ENCODE measurements at regions not wholly inside any gene's neighbourhood (a gene's known extent, or its start where the extent isn't known, plus 50 kb on each side); places are given as distances from the start of the nearest gene placed in this dataset.

GRCh38 chr6:2562721-2563451 is 187.8 kb downstream of the MYLK4 start:
- DNase-seq, result no peak

GRCh38 chr6:2560917-2561698 is 189.6 kb downstream of the MYLK4 start:
- no peak for DNase-seq

- no peak for DNase-seq
These were observed 190.4 kb downstream of the MYLK4 start for GRCh38 chr6:2560140-2560818.

- no peak for DNase-seq
These were observed 191.6 kb downstream of the MYLK4 start for GRCh38 chr6:2558861-2559801.

GRCh38 chr6:2558098-2558680 is 192.5 kb downstream of the MYLK4 start:
- no peak for DNase-seq

- DNase-seq, result no peak
These were observed 193.5 kb downstream of the MYLK4 start for GRCh38 chr6:2557181-2557720.

GRCh38 chr6:2556761-2557160 is 194.0 kb downstream of the MYLK4 start:
- DNase-seq, result no peak

- DNase-seq, result no peak
These were observed 196.0 kb downstream of the MYLK4 start for GRCh38 chr6:2554651-2555260.

GRCh38 chr6:2552526-2553154 is 198.1 kb downstream of the MYLK4 start:
- no peak for DNase-seq

GRCh38 chr6:2551705-2552104 is 199.0 kb downstream of the MYLK4 start:
- no peak for DNase-seq

- no peak for DNase-seq
These were observed 200.5 kb downstream of the MYLK4 start for GRCh38 chr6:2550247-2550646.

- DNase-seq, result no peak
These were observed 200.9 kb downstream of the MYLK4 start for GRCh38 chr6:2549834-2550233.

- no peak for DNase-seq
These were observed 203.4 kb downstream of the MYLK4 start for GRCh38 chr6:2547355-2547754.

- DNase-seq, result no peak
These were observed 203.8 kb downstream of the MYLK4 start for GRCh38 chr6:2546901-2547300.

- no peak for DNase-seq
These were observed 205.2 kb downstream of the MYLK4 start for GRCh38 chr6:2545383-2546038.

- DNase-seq, result no peak
These were observed 207.4 kb downstream of the MYLK4 start for GRCh38 chr6:2543321-2543720.

- DNase-seq, result no peak
These were observed 207.9 kb downstream of the MYLK4 start for GRCh38 chr6:2542858-2543218.

- no peak for DNase-seq
These were observed 208.4 kb downstream of the MYLK4 start for GRCh38 chr6:2542101-2542857.

GRCh38 chr6:2536451-2536850 is 214.3 kb downstream of the MYLK4 start:
- no peak for DNase-seq

- DNase-seq, result no peak
These were observed 215.2 kb downstream of the MYLK4 start for GRCh38 chr6:2535506-2535905.

Measured in right forelimb (tissue), 1 donor.